Stomach (tissue), 8 donors: ENCODE measurements at regions not wholly inside any gene's neighbourhood (a gene's known extent, or its start where the extent isn't known, plus 50 kb on each side); places are given as distances from the start of the nearest gene placed in this dataset.

Source experiments
- DNase-seq, 2 donors: peaks; one replicate each; pipeline versions ENCODE4 v3.0.0 to v3.0.0-alpha.2; 2013 to 2019
- H3K27ac ChIP-seq, 5 donors: fragments of 200-600 bp in 4 of 5; sonication (generic) in 4 of 5; one replicate each; pipeline ENCODE4 v1.5.1; 2013 to 2019; ENCODE audit warnings: mild to moderate bottlenecking in 1 of 5, moderate library complexity in 1 of 5
- H3K27me3 ChIP-seq, 3 donors: fragments of 200-600 bp; sonication (generic); one replicate each; pipeline ENCODE4 v1.5.1; 2017 to 2019; ENCODE audit warnings: mixed run types in 1 of 3
- H3K36me3 ChIP-seq, 4 donors: fragments of 200-600 bp; sonication (generic); 1 replicate in 3 of 4; 2 replicates in 1 of 4; pipeline ENCODE4 v1.5.1; 2016 to 2019
- H3K4me1 ChIP-seq, 4 donors: fragments of 200-600 bp; sonication (generic); one replicate each; pipeline ENCODE4 v1.5.1; 2016 to 2019
- H3K4me3 ChIP-seq, 4 donors: fragments of 200-600 bp; sonication (generic) in 3 of 4; one replicate each; pipeline ENCODE4 v1.5.1; 2016 to 2019; ENCODE audit warnings: mild to moderate bottlenecking in 1 of 4
- H3K9me3 ChIP-seq, 4 donors: fragments of 200-600 bp; sonication (generic); one replicate each; pipeline ENCODE4 v1.5.1; 2016 to 2019
- EP300 ChIP-seq: sonication (generic); formaldehyde crosslinking; IDR thresholded peaks from one replicate; pipeline ENCODE4 v1.6.1; 2017; ENCODE audit warnings: antibody characterized with exemption
- POLR2A ChIP-seq, 4 donors: fragments of 450-650 bp; IDR thresholded peaks; one replicate each; pipeline ENCODE4 v1.6.1; 2016; ENCODE audit warnings: antibody characterized with exemption in 4 of 4, control low read depth in 2 of 4, mild to moderate bottlenecking in 1 of 4, moderate library complexity in 1 of 4
- POLR2AphosphoS5 ChIP-seq, 3 donors: sonication (generic); formaldehyde crosslinking; IDR thresholded peaks; one replicate each; pipeline ENCODE4 v1.6.1; 2016; ENCODE audit warnings: antibody characterized with exemption in 3 of 3
- WGBS, 5 donors: extraction: QIAGEN DNeasy Blood & Tissue Kit in 3 of 5; methylation state at CpG; one replicate each; pipeline versions ENCODE4 v1.1.5 to v1.1.7; 2013 to 2018; 5-methylcytosine and 5-hydroxymethylcytosine counted together
- intact Hi-C: fragments of 100-400 bp; cut with DNase I; formaldehyde crosslinking; loops from one replicate; pipeline ENCODE4 v1.15.1; 2023; ENCODE audit warnings: low total_unique reads
- TF ChIP-seq, protein P1 (sequence below), 7 experiments: fragments of 450-650 bp in 4 of 7; fragments of 200-600 bp in 3 of 7; sonication (generic) in 3 of 7; IDR thresholded peaks; one replicate each; pipeline ENCODE4 v1.5.1; 2016 to 2019; ENCODE audit warnings: antibody characterized with exemption in 7 of 7, control low read depth in 2 of 7, mild to moderate bottlenecking in 1 of 7
- donor health status: healthy with polysubstance abuse.
- donor health status: Bipolar disorder and iron deficiency.
- donor health status: healthy.

DNA sequence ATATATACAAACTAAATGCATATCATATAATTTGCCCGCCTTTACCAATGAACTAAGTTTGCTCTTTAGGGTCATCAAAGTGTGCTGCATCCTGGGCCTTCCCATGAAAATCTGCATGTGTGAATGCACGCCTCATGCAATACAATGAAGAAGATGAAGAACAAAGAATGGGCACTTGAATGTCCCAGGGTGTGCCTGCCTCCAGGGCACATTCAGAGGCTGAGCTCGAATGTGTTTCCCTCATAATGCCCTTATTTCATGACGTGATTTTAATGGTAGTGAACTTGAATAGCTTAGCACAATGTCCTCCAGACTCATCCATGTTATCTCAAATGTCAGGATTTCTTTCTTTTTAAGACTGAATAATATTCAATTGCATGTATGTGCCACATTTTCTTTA lies 824.9 kb downstream of the TNS3 start:
- H3K4me3 ChIP-seq: no peak overlapping the region
- 73 to 88% (median 83%) methylated on average over 4 of the region's 4 CpGs for WGBS, 5 donors
- TF ChIP-seq POLR2A (IDR thresholded peaks at IDR 0.05) (no peak), EP300 (no peak), POLR2AphosphoS5 (IDR thresholded peaks at IDR 0.05) (no peak)
- TF ChIP-seq, protein P1, sequence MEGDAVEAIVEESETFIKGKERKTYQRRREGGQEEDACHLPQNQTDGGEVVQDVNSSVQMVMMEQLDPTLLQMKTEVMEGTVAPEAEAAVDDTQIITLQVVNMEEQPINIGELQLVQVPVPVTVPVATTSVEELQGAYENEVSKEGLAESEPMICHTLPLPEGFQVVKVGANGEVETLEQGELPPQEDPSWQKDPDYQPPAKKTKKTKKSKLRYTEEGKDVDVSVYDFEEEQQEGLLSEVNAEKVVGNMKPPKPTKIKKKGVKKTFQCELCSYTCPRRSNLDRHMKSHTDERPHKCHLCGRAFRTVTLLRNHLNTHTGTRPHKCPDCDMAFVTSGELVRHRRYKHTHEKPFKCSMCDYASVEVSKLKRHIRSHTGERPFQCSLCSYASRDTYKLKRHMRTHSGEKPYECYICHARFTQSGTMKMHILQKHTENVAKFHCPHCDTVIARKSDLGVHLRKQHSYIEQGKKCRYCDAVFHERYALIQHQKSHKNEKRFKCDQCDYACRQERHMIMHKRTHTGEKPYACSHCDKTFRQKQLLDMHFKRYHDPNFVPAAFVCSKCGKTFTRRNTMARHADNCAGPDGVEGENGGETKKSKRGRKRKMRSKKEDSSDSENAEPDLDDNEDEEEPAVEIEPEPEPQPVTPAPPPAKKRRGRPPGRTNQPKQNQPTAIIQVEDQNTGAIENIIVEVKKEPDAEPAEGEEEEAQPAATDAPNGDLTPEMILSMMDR (IDR thresholded peaks at IDR 0.05): no peak

DNA sequence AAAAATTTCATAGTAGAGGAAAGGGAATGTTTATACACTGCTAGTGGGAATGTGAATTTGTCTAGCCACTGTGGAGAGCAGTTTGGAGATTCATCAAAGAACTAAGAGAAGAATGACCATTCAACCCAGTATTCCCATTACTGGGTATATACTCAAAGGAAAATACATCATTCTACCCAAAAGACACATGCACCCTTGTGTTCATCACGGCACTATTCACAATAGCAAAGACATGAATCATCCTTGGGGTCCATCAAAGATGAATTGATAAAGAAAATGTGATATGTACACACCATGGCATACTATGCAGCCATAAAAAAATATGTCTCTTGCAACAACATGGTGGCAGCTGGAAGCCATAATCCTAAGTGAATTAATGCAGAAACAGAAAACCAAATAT lies 825.7 kb downstream of the TNS3 start:
- WGBS, 5 donors: 69 to 88% (median 77%) methylated on average over 1 of the region's 1 CpG
- no peaks in the 10 kb centered on the region for H3K36me3 ChIP-seq
- H3K4me1 ChIP-seq: peaks cover 0 to 8% (median 0%) of the 10 kb centered on the region in 4 donors
- H3K27me3 ChIP-seq: no peaks in the 10 kb centered on the region
- no peaks in the 10 kb centered on the region for H3K9me3 ChIP-seq
- H3K4me3 ChIP-seq: no peak overlapping the region
- TF ChIP-seq EP300 (no peak), POLR2A (IDR thresholded peaks at IDR 0.05) (no peak), POLR2AphosphoS5 (IDR thresholded peaks at IDR 0.05) (no peak)
- TF ChIP-seq, protein P1 (IDR thresholded peaks at IDR 0.05): no peak
- DNase-seq: no peak
- H3K27ac ChIP-seq: no peak overlapping the region
- intact Hi-C loops: no loop called here

More for the DNA sequence above, 824.9 kb downstream of the TNS3 start:
- Histone ChIP-seq H3K9me3 (no peaks in the 10 kb centered on the region), H3K4me1 (peaks cover 0 to 8% (median 0%) of the 10 kb centered on the region in 4 donors), H3K27ac (no peak overlapping the region), H3K27me3 (no peaks in the 10 kb centered on the region), H3K36me3 (no peaks in the 10 kb centered on the region)
- intact Hi-C loops: no loop called here
- DNase-seq: no peak

- peaks cover 0 to 8% (median 0%) of the 10 kb centered on the region in 4 donors for H3K4me1 ChIP-seq
- WGBS, 5 donors: 74 to 88% (median 85%) methylated on average over 5 of the region's 5 CpGs
- intact Hi-C loops: no loop called here
- DNase-seq: no peak
- TF ChIP-seq, protein P1 (IDR thresholded peaks at IDR 0.05): no peak
- TF ChIP-seq POLR2AphosphoS5 (IDR thresholded peaks at IDR 0.05) (no peak), POLR2A (IDR thresholded peaks at IDR 0.05) (no peak), EP300 (no peak)
- H3K27me3 ChIP-seq: no peaks in the 10 kb centered on the region
- no peaks in the 10 kb centered on the region for H3K36me3 ChIP-seq
- no peak overlapping the region for H3K4me3 ChIP-seq
- H3K27ac ChIP-seq: no peak overlapping the region
- no peaks in the 10 kb centered on the region for H3K9me3 ChIP-seq
These were observed 826.5 kb downstream of the TNS3 start for GRCh38 chr7:46755120-46756034.

GRCh38 chr7:46754140-46754720 lies 827.7 kb downstream of the TNS3 start:
- Histone ChIP-seq H3K4me3 (no peak overlapping the region), H3K9me3 (no peaks in the 10 kb centered on the region), H3K27ac (no peak overlapping the region), H3K4me1 (peaks cover 0 to 8% (median 0%) of the 10 kb centered on the region in 4 donors), H3K27me3 (no peaks in the 10 kb centered on the region), H3K36me3 (no peaks in the 10 kb centered on the region)
- 66 to 74% (median 70%) methylated on average over 2 of the region's 2 CpGs for WGBS, 5 donors
- intact Hi-C loops: no loop called here
- no peak for DNase-seq
- TF ChIP-seq POLR2A (IDR thresholded peaks at IDR 0.05): no peak
- TF ChIP-seq, protein P1 (IDR thresholded peaks at IDR 0.05): no peak
- TF ChIP-seq EP300: no peak
- TF ChIP-seq POLR2AphosphoS5 (IDR thresholded peaks at IDR 0.05): no peak
